Prostate gland (tissue), 2 donors: ENCODE measurements at regions not wholly inside any gene's neighbourhood (a gene's known extent, or its start where the extent isn't known, plus 50 kb on each side); places are given as distances from the start of the nearest gene placed in this dataset.
A peak's percentile ranks its signal among the peaks of the same experiment; 100 is the strongest.

Source experiments
- DNase-seq: peaks from one replicate; pipeline ENCODE4 v3.0.0-alpha.2; 2019; ENCODE audit warnings: low spot score
- H3K27ac ChIP-seq, 2 donors: fragments of 200-600 bp; sonication (generic); 2 replicates each; pipeline ENCODE4 v1.5.1; 2017 to 2019
- H3K27me3 ChIP-seq: fragments of 200-600 bp; sonication (generic); replicated peaks from 2 replicates; pipeline ENCODE4 v1.5.1; 2019; ENCODE audit not compliant: insufficient read depth
- H3K36me3 ChIP-seq, 2 donors: fragments of 200-600 bp; sonication (generic); 1 replicate in 1 of 2; 2 replicates in 1 of 2; pipeline versions ENCODE4 v1.5.1 to v1.8.1; 2017 to 2019
- H3K4me1 ChIP-seq: fragments of 200-600 bp; sonication (generic); replicated peaks from 2 replicates; pipeline ENCODE4 v1.5.1; 2019
- H3K4me3 ChIP-seq, 2 donors: fragments of 200-600 bp; sonication (generic); 2 replicates each; pipeline ENCODE4 v1.5.1; 2017 to 2019
- H3K9me3 ChIP-seq: fragments of 200-600 bp; sonication (generic); 2 replicates; pipeline ENCODE4 v1.5.1; 2017
- CTCF ChIP-seq, 4 experiments: fragments of 200-600 bp in 2 of 4; fragments of 450-650 bp in 2 of 4; sonication (generic) in 2 of 4; IDR thresholded peaks; 1 replicate in 3 of 4; 2 replicates in 1 of 4; pipeline ENCODE4 v1.5.1; 2016 to 2019; ENCODE audit warnings: antibody characterized with exemption in 4 of 4, mild to moderate bottlenecking in 2 of 4, moderate library complexity in 2 of 4
- POLR2A ChIP-seq: fragments of 450-650 bp; IDR thresholded peaks from one replicate; pipeline ENCODE4 v1.6.1; 2016; ENCODE audit warnings: antibody characterized with exemption, mild to moderate bottlenecking
- POLR2AphosphoS5 ChIP-seq: sonication (generic); formaldehyde crosslinking; IDR thresholded peaks from one replicate; pipeline ENCODE4 v1.6.1; 2017; ENCODE audit warnings: antibody characterized with exemption
- WGBS: methylation state at CpG from one replicate; pipeline ENCODE4 v1.1.5; 2018; 5-methylcytosine and 5-hydroxymethylcytosine counted together
- intact Hi-C: fragments of 100-400 bp; cut with DNase I; formaldehyde crosslinking; loops from one replicate; pipeline ENCODE4 v1.14.2; 2022

DNA sequence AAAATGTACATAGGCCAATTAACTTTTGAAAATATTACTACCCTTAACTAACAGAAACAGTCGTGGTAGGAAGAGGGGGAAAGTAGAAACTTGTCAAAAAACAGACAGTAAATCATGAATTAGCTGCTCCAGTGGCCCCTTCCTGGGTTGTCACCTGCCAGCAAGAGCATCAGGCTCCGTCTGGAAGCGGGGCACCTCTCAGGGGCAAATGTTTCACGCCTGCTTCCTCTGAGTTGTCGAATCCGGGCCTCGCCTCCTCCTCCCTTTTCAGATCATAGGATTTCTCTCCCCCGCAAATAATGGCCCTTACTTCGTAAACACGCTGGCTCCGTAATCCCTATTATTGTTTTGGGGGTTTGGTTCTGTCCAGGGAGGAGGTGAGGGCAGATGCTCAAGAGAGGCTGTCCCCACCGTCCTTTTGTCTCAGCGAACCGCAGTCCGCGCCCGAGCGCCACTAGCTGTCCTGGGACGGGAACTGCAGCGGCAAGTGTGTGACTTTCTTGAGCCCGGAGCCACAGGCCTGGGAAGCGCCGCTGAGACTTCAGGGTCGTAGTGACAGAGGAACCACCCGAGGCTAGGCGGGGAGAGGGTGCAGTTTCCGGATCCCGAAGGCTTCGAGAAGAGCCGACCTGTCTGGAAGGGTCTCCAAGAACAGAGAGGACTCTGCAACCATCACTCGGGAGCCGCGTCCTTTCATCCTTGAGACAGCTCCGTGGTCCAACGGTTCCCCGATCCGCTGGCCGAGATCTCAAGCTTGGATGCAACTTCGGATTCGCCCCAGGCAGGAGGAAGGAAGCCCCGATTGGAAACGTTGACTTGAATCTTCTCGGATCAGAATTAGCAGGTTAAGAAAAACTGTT, 214.5 kb upstream of the ZNF184 start:
- H3K4me1 ChIP-seq = no peaks in the 10 kb centered on the region
- WGBS = 1% methylated on average over 43 of the region's 43 CpGs
- peak; percentile 76 for DNase-seq
- H3K27ac ChIP-seq = peak overlapping the region; percentile 9 to 52
- peaks cover 3% of the 10 kb centered on the region for H3K27me3 ChIP-seq
- no peaks in the 10 kb centered on the region for H3K36me3 ChIP-seq
- intact Hi-C loops = loop anchor here (5.0 kb wide), 1 partner anchor 65 kb away; no protein-coding TSS in a partner anchor
- TF ChIP-seq CTCF (IDR thresholded peaks at IDR 0.05) (peak in 2 of 4 experiments; percentile 44 to 60), POLR2A (no peak)
- H3K4me3 ChIP-seq = peak overlapping the region; percentile 30 to 39
- no peaks in the 10 kb centered on the region for H3K9me3 ChIP-seq

GRCh38 chr6:27685279-27685678, 212.4 kb upstream of the ZNF184 start:
- Histone ChIP-seq H3K9me3 (no peaks in the 10 kb centered on the region), H3K4me1 (no peaks in the 10 kb centered on the region), H3K36me3 (no peaks in the 10 kb centered on the region), H3K4me3 (no peak overlapping the region), H3K27ac (no peak overlapping the region), H3K27me3 (peaks cover 18% of the 10 kb centered on the region)
- whole genome bisulfite sequencing = 73% methylated on average over 8 of the region's 8 CpGs
- DNase-seq = no peak
- no peak for TF ChIP-seq CTCF (IDR thresholded peaks at IDR 0.05)
- no peak for TF ChIP-seq POLR2AphosphoS5
- no peak for TF ChIP-seq POLR2A
- intact Hi-C loops = loop anchor here (5.0 kb wide), 1 partner anchor 67 kb away; no protein-coding TSS in a partner anchor

- intact Hi-C loops = loop anchor here (5.0 kb wide), 1 partner anchor 68 kb away; no protein-coding TSS in a partner anchor
These were observed 211.6 kb upstream of the ZNF184 start for GRCh38 chr6:27684264-27685211.

More at GRCh38 chr6:27684264-27685211, 211.6 kb upstream of the ZNF184 start:
- Histone ChIP-seq H3K4me3 (no peak overlapping the region), H3K27me3 (peaks cover 25% of the 10 kb centered on the region), H3K4me1 (no peaks in the 10 kb centered on the region), H3K9me3 (no peaks in the 10 kb centered on the region), H3K36me3 (no peaks in the 10 kb centered on the region), H3K27ac (no peak overlapping the region)
- TF ChIP-seq POLR2AphosphoS5 = no peak
- no peak for TF ChIP-seq POLR2A
- TF ChIP-seq CTCF (IDR thresholded peaks at IDR 0.05) = no peak
- DNase-seq = no peak
- 43% methylated on average over 34 of the region's 34 CpGs for WGBS
